HG02678 (cell line): ENCODE measurements at regions not wholly inside any gene's neighbourhood (a gene's known extent, or its start where the extent isn't known, plus 50 kb on each side); places are given as distances from the start of the nearest gene placed in this dataset.
"Not testable (repeated sequence)": the region's sequence is repeated elsewhere in the genome, so short reads cannot be mapped to it uniquely, and the experiment has no call there.

Experiments
- ATAC-seq: cut with Tn5 transposase; IDR thresholded peaks from one replicate; pipeline ENCODE4 v1.9.1; 2021; ENCODE audit warnings: mild to moderate bottlenecking, moderate library complexity; ENCODE audit not compliant: unreplicated experiment

- no peak for ATAC-seq
These were observed 650.2 kb downstream of the SUCLG1 start for GRCh38 chr2:83808878-83809277.

GRCh38 chr2:83802604-83803003 is 656.5 kb downstream of the SUCLG1 start:
- ATAC-seq: no peak

GRCh38 chr2:83795777-83796176 is 663.3 kb downstream of the SUCLG1 start:
- ATAC-seq: no peak

GRCh38 chr2:83790467-83790866 is 668.6 kb downstream of the SUCLG1 start:
- not testable (repeated sequence) for ATAC-seq

GRCh38 chr2:83789674-83790073 is 669.4 kb downstream of the SUCLG1 start:
- ATAC-seq: not testable (repeated sequence)

GRCh38 chr2:83788938-83789566 is 670.0 kb downstream of the SUCLG1 start:
- ATAC-seq: not testable (repeated sequence)

GRCh38 chr2:83787189-83787588 is 671.9 kb downstream of the SUCLG1 start:
- ATAC-seq: no peak

GRCh38 chr2:83786140-83786539 is 672.9 kb downstream of the SUCLG1 start:
- no peak for ATAC-seq

- ATAC-seq: no peak
These were observed 674.1 kb downstream of the SUCLG1 start for GRCh38 chr2:83784947-83785346.

- ATAC-seq: no peak
These were observed 674.8 kb downstream of the SUCLG1 start for GRCh38 chr2:83784315-83784714.

GRCh38 chr2:83782122-83782521 is 677.0 kb downstream of the SUCLG1 start:
- ATAC-seq: no peak

- no peak for ATAC-seq
These were observed 694.6 kb downstream of the SUCLG1 start for GRCh38 chr2:83764447-83765005.

- no peak for ATAC-seq
These were observed 701.8 kb downstream of the SUCLG1 start for GRCh38 chr2:83757329-83757728.

- no peak for ATAC-seq
These were observed 702.9 kb downstream of the SUCLG1 start for GRCh38 chr2:83756219-83756618.

- no peak for ATAC-seq
These were observed 711.9 kb downstream of the SUCLG1 start for GRCh38 chr2:83747141-83747540.

GRCh38 chr2:83744855-83745254 is 714.2 kb downstream of the SUCLG1 start:
- no peak for ATAC-seq

GRCh38 chr2:83742117-83742782 is 716.8 kb downstream of the SUCLG1 start:
- no peak for ATAC-seq

- ATAC-seq: no peak
These were observed 728.9 kb downstream of the SUCLG1 start for GRCh38 chr2:83730223-83730622.

GRCh38 chr2:83725735-83726134 is 733.3 kb downstream of the SUCLG1 start:
- ATAC-seq: no peak

GRCh38 chr2:83705146-83705545 is 753.9 kb downstream of the SUCLG1 start:
- ATAC-seq: no peak

GRCh38 chr2:83703598-83703997 is 755.5 kb downstream of the SUCLG1 start:
- ATAC-seq: no peak

- no peak for ATAC-seq
These were observed 762.2 kb downstream of the SUCLG1 start for GRCh38 chr2:83696838-83697237.
